Activated T-helper 17 cell treated with anti-CD3 and anti-CD28 coated beads, Interleukin-2, amount 50 U/mL, for 72 hours (primary cell): ENCODE measurements at regions not wholly inside any gene's neighbourhood (a gene's known extent, or its start where the extent isn't known, plus 50 kb on each side); places are given as distances from the start of the nearest gene placed in this dataset.

Experiments
- ATAC-seq: fragments of 150-1000 bp; cut with Tn5 transposase; replicated peaks from 2 replicates; pipeline ENCODE4 v1.10.0; 2021; ENCODE audit warnings: mild to moderate bottlenecking, moderate library complexity
- H3K27ac Mint-ChIP-seq: one replicate; pipeline ENCODE4 v1.8.0; 2022; ENCODE audit warnings: mixed read lengths
- H3K27me3 Mint-ChIP-seq: one replicate; pipeline ENCODE4 v1.8.0; 2022; ENCODE audit warnings: mixed read lengths
- H3K36me3 Mint-ChIP-seq: one replicate; pipeline ENCODE4 v1.8.0; 2022; ENCODE audit warnings: low read depth, mild to moderate bottlenecking, mixed read lengths
- H3K4me1 Mint-ChIP-seq: one replicate; pipeline ENCODE4 v1.8.0; 2022; ENCODE audit warnings: mixed read lengths
- H3K4me3 Mint-ChIP-seq: one replicate; pipeline ENCODE4 v1.8.0; 2022; ENCODE audit warnings: mild to moderate bottlenecking, mixed read lengths
- H3K9me3 Mint-ChIP-seq: one replicate; pipeline ENCODE4 v1.8.0; 2022; ENCODE audit warnings: mixed read lengths

GRCh38 chr6:101236709-101237108 is 156.8 kb upstream of the GRIK2 start:
- H3K9me3 Mint-ChIP-seq = no peaks in the 10 kb centered on the region
- H3K36me3 Mint-ChIP-seq = no peaks in the 10 kb centered on the region
- H3K4me3 Mint-ChIP-seq = no peak overlapping the region
- no peak for ATAC-seq
- H3K4me1 Mint-ChIP-seq = no peaks in the 10 kb centered on the region
- no peaks in the 10 kb centered on the region for H3K27me3 Mint-ChIP-seq
- no peak overlapping the region for H3K27ac Mint-ChIP-seq

GRCh38 chr6:101241442-101241841 is 152.1 kb upstream of the GRIK2 start:
- no peak overlapping the region for H3K4me3 Mint-ChIP-seq

GRCh38 chr6:101249470-101249869 is 144.0 kb upstream of the GRIK2 start:
- ATAC-seq = no peak
- no peaks in the 10 kb centered on the region for H3K4me1 Mint-ChIP-seq
- H3K4me3 Mint-ChIP-seq = no peak overlapping the region
- H3K9me3 Mint-ChIP-seq = peaks cover 10% of the 10 kb centered on the region
- H3K36me3 Mint-ChIP-seq = no peaks in the 10 kb centered on the region
- no peaks in the 10 kb centered on the region for H3K27me3 Mint-ChIP-seq
- no peak overlapping the region for H3K27ac Mint-ChIP-seq

More at GRCh38 chr6:101241442-101241841, 152.1 kb upstream of the GRIK2 start:
- Mint-ChIP-seq H3K9me3 (no peaks in the 10 kb centered on the region), H3K4me1 (no peaks in the 10 kb centered on the region), H3K36me3 (no peaks in the 10 kb centered on the region), H3K27ac (no peak overlapping the region), H3K27me3 (no peaks in the 10 kb centered on the region)
- ATAC-seq = no peak

GRCh38 chr6:101257163-101257562 is 136.3 kb upstream of the GRIK2 start:
- Mint-ChIP-seq H3K36me3 (no peaks in the 10 kb centered on the region), H3K4me1 (no peaks in the 10 kb centered on the region)

GRCh38 chr6:101259505-101259904 is 134.0 kb upstream of the GRIK2 start:
- Mint-ChIP-seq H3K4me1 (no peaks in the 10 kb centered on the region), H3K27ac (no peak overlapping the region), H3K4me3 (no peak overlapping the region), H3K9me3 (peaks cover 19% of the 10 kb centered on the region), H3K27me3 (no peaks in the 10 kb centered on the region), H3K36me3 (no peaks in the 10 kb centered on the region)
- ATAC-seq = no peak

More at GRCh38 chr6:101257163-101257562, 136.3 kb upstream of the GRIK2 start:
- no peak overlapping the region for H3K4me3 Mint-ChIP-seq
- no peak overlapping the region for H3K27ac Mint-ChIP-seq
- H3K27me3 Mint-ChIP-seq = no peaks in the 10 kb centered on the region
- peaks cover 19% of the 10 kb centered on the region for H3K9me3 Mint-ChIP-seq
- ATAC-seq = no peak

GRCh38 chr6:101263596-101263995 is 129.9 kb upstream of the GRIK2 start:
- H3K27ac Mint-ChIP-seq = no peak overlapping the region
- peaks cover 15% of the 10 kb centered on the region for H3K9me3 Mint-ChIP-seq
- no peaks in the 10 kb centered on the region for H3K4me1 Mint-ChIP-seq
- H3K27me3 Mint-ChIP-seq = no peaks in the 10 kb centered on the region
- no peak for ATAC-seq
- no peaks in the 10 kb centered on the region for H3K36me3 Mint-ChIP-seq
- no peak overlapping the region for H3K4me3 Mint-ChIP-seq

GRCh38 chr6:101266063-101266462 is 127.4 kb upstream of the GRIK2 start:
- Mint-ChIP-seq H3K27me3 (no peaks in the 10 kb centered on the region), H3K4me3 (no peak overlapping the region), H3K27ac (no peak overlapping the region), H3K36me3 (no peaks in the 10 kb centered on the region), H3K4me1 (no peaks in the 10 kb centered on the region), H3K9me3 (peaks cover 19% of the 10 kb centered on the region)
- no peak for ATAC-seq

- Mint-ChIP-seq H3K27ac (no peak overlapping the region), H3K4me1 (no peaks in the 10 kb centered on the region), H3K9me3 (peaks cover 24% of the 10 kb centered on the region), H3K36me3 (no peaks in the 10 kb centered on the region), H3K27me3 (no peaks in the 10 kb centered on the region), H3K4me3 (no peak overlapping the region)
- no peak for ATAC-seq
Measured at GRCh38 chr6:101268541-101268940, 125.0 kb upstream of the GRIK2 start.

GRCh38 chr6:101275251-101275650 is 118.3 kb upstream of the GRIK2 start:
- H3K36me3 Mint-ChIP-seq = no peaks in the 10 kb centered on the region
- no peaks in the 10 kb centered on the region for H3K4me1 Mint-ChIP-seq
- H3K4me3 Mint-ChIP-seq = no peak overlapping the region
- no peak for ATAC-seq
- H3K27me3 Mint-ChIP-seq = no peaks in the 10 kb centered on the region
- peaks cover 8% of the 10 kb centered on the region for H3K9me3 Mint-ChIP-seq
- no peak overlapping the region for H3K27ac Mint-ChIP-seq

- no peak overlapping the region for H3K4me3 Mint-ChIP-seq
- no peaks in the 10 kb centered on the region for H3K27me3 Mint-ChIP-seq
- H3K4me1 Mint-ChIP-seq = no peaks in the 10 kb centered on the region
- H3K27ac Mint-ChIP-seq = no peak overlapping the region
- no peak for ATAC-seq
- H3K9me3 Mint-ChIP-seq = peaks cover 5% of the 10 kb centered on the region
- H3K36me3 Mint-ChIP-seq = no peaks in the 10 kb centered on the region
Measured at GRCh38 chr6:101276066-101276465, 117.4 kb upstream of the GRIK2 start.

- Mint-ChIP-seq H3K4me3 (no peak overlapping the region), H3K27ac (no peak overlapping the region), H3K9me3 (no peaks in the 10 kb centered on the region), H3K36me3 (no peaks in the 10 kb centered on the region), H3K27me3 (no peaks in the 10 kb centered on the region), H3K4me1 (no peaks in the 10 kb centered on the region)
- no peak for ATAC-seq
Measured at GRCh38 chr6:101279410-101279809, 114.1 kb upstream of the GRIK2 start.

GRCh38 chr6:101281266-101281665 is 112.2 kb upstream of the GRIK2 start:
- H3K4me1 Mint-ChIP-seq = no peaks in the 10 kb centered on the region
- no peak overlapping the region for H3K27ac Mint-ChIP-seq
- no peaks in the 10 kb centered on the region for H3K27me3 Mint-ChIP-seq
- no peaks in the 10 kb centered on the region for H3K9me3 Mint-ChIP-seq
- no peaks in the 10 kb centered on the region for H3K36me3 Mint-ChIP-seq
- H3K4me3 Mint-ChIP-seq = no peak overlapping the region
- ATAC-seq = no peak

GRCh38 chr6:101284131-101284530 is 109.4 kb upstream of the GRIK2 start:
- Mint-ChIP-seq H3K27ac (no peak overlapping the region), H3K9me3 (no peaks in the 10 kb centered on the region), H3K27me3 (no peaks in the 10 kb centered on the region), H3K4me3 (no peak overlapping the region), H3K36me3 (no peaks in the 10 kb centered on the region), H3K4me1 (no peaks in the 10 kb centered on the region)
- no peak for ATAC-seq

GRCh38 chr6:101286146-101286545 is 107.4 kb upstream of the GRIK2 start:
- H3K9me3 Mint-ChIP-seq = peaks cover 4% of the 10 kb centered on the region
- no peaks in the 10 kb centered on the region for H3K27me3 Mint-ChIP-seq
- H3K4me1 Mint-ChIP-seq = no peaks in the 10 kb centered on the region
- H3K4me3 Mint-ChIP-seq = no peak overlapping the region
- ATAC-seq = no peak
- H3K27ac Mint-ChIP-seq = no peak overlapping the region
- no peaks in the 10 kb centered on the region for H3K36me3 Mint-ChIP-seq

GRCh38 chr6:101290346-101290745 is 103.2 kb upstream of the GRIK2 start:
- ATAC-seq = no peak
- Mint-ChIP-seq H3K4me1 (no peaks in the 10 kb centered on the region), H3K36me3 (no peaks in the 10 kb centered on the region), H3K4me3 (no peak overlapping the region), H3K27me3 (no peaks in the 10 kb centered on the region), H3K9me3 (peaks cover 4% of the 10 kb centered on the region), H3K27ac (no peak overlapping the region)

GRCh38 chr6:101294051-101294638 is 99.4 kb upstream of the GRIK2 start:
- no peak for ATAC-seq
- Mint-ChIP-seq H3K27ac (no peak overlapping the region), H3K4me1 (no peaks in the 10 kb centered on the region), H3K9me3 (peaks cover 4% of the 10 kb centered on the region), H3K36me3 (no peaks in the 10 kb centered on the region), H3K27me3 (no peaks in the 10 kb centered on the region), H3K4me3 (no peak overlapping the region)
